ENCODE measurements at regions not wholly inside any gene's neighbourhood (a gene's known extent, or its start where the extent isn't known, plus 50 kb on each side); places are given as distances from the start of the nearest gene placed in this dataset.

GRCh38 chr11:45468267-45468856, 182.2 kb upstream of the SYT13 start:
- Histone ChIP-seq H3K9me3 (no peaks in the 10 kb centered on the region), H3K4me1 (no peaks in the 10 kb centered on the region), H3K4me3 (no peak overlapping the region), H3K27me3 (no peaks in the 10 kb centered on the region), H3K36me3 (no peaks in the 10 kb centered on the region), H3K27ac (no peak overlapping the region)
- DNase-seq (ENCODE audit: low spot score in 2 of 2), result no peak
- no peak for TF ChIP-seq CTCF (IDR thresholded peaks at IDR 0.05)
- intact Hi-C loops (cut with DNase I), result no loop called here

GRCh38 chr11:45463541-45463940, 177.4 kb upstream of the SYT13 start:
- Histone ChIP-seq H3K4me1 (no peaks in the 10 kb centered on the region), H3K27me3 (no peaks in the 10 kb centered on the region), H3K36me3 (no peaks in the 10 kb centered on the region), H3K4me3 (no peak overlapping the region), H3K9me3 (no peaks in the 10 kb centered on the region), H3K27ac (no peak overlapping the region)
- no peak for TF ChIP-seq CTCF (IDR thresholded peaks at IDR 0.05)
- DNase-seq (ENCODE audit: low spot score in 2 of 2), result no peak
- intact Hi-C loops (cut with DNase I), result no loop called here

GRCh38 chr11:45461514-45461913, 175.4 kb upstream of the SYT13 start:
- Histone ChIP-seq H3K9me3 (no peaks in the 10 kb centered on the region), H3K27me3 (no peaks in the 10 kb centered on the region), H3K36me3 (no peaks in the 10 kb centered on the region), H3K27ac (no peak overlapping the region), H3K4me3 (no peak overlapping the region), H3K4me1 (no peaks in the 10 kb centered on the region)
- DNase-seq (ENCODE audit: low spot score in 2 of 2), result no peak
- intact Hi-C loops (cut with DNase I), result no loop called here
- no peak for TF ChIP-seq CTCF (IDR thresholded peaks at IDR 0.05)

- no peak overlapping the region for H3K4me3 ChIP-seq
- H3K9me3 ChIP-seq, result no peaks in the 10 kb centered on the region
- H3K27me3 ChIP-seq, result no peaks in the 10 kb centered on the region
- no peaks in the 10 kb centered on the region for H3K36me3 ChIP-seq
- intact Hi-C loops (cut with DNase I), result no loop called here
- no peak for TF ChIP-seq CTCF (IDR thresholded peaks at IDR 0.05)
- DNase-seq (ENCODE audit: low spot score in 2 of 2), result no peak
- no peak overlapping the region for H3K27ac ChIP-seq
- H3K4me1 ChIP-seq, result no peaks in the 10 kb centered on the region
Measured at GRCh38 chr11:45459491-45459890, 173.3 kb upstream of the SYT13 start.

GRCh38 chr11:45458269-45458668, 172.1 kb upstream of the SYT13 start:
- Histone ChIP-seq H3K4me3 (no peak overlapping the region), H3K36me3 (no peaks in the 10 kb centered on the region), H3K4me1 (no peaks in the 10 kb centered on the region), H3K9me3 (no peaks in the 10 kb centered on the region), H3K27me3 (no peaks in the 10 kb centered on the region), H3K27ac (no peak overlapping the region)
- no peak for DNase-seq (ENCODE audit: low spot score in 2 of 2)
- TF ChIP-seq CTCF (IDR thresholded peaks at IDR 0.05), result no peak
- intact Hi-C loops (cut with DNase I), result no loop called here

- no peak for DNase-seq (ENCODE audit: low spot score in 2 of 2)
- H3K27me3 ChIP-seq, result no peaks in the 10 kb centered on the region
- intact Hi-C loops (cut with DNase I), result no loop called here
- H3K4me1 ChIP-seq, result no peaks in the 10 kb centered on the region
- H3K36me3 ChIP-seq, result no peaks in the 10 kb centered on the region
- no peaks in the 10 kb centered on the region for H3K9me3 ChIP-seq
- TF ChIP-seq CTCF (IDR thresholded peaks at IDR 0.05), result no peak
- no peak overlapping the region for H3K27ac ChIP-seq
- no peak overlapping the region for H3K4me3 ChIP-seq
Measured at GRCh38 chr11:45457649-45458048, 171.5 kb upstream of the SYT13 start.

Measured in ascending aorta (tissue), 2 donors.